ENCODE measurements at regions not wholly inside any gene's neighbourhood (a gene's known extent, or its start where the extent isn't known, plus 50 kb on each side); places are given as distances from the start of the nearest gene placed in this dataset.

DNA sequence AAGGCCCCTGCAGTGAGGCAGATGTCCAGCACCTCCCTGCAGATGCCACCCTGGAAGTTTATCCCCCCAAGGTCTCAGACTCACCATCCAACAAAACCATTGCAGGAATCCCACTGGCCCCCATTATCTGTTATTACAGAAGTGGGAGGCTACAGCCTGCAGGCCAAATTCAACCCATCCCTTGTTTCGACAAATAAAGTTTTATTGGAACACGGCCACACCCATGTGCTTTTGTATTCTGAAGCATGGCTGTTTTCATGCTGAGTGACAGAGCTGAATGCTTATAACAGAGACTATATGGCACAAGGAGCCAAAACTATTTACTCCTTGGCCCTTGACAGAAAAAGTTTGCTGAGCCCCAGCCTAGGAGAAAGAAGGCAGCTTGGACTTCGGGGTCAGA lies 428.8 kb downstream of the CDK5RAP2 start:
- no peaks in the 10 kb centered on the region for H3K9me3 Mint-ChIP-seq
- H3K4me1 Mint-ChIP-seq: no peaks in the 10 kb centered on the region

DNA sequence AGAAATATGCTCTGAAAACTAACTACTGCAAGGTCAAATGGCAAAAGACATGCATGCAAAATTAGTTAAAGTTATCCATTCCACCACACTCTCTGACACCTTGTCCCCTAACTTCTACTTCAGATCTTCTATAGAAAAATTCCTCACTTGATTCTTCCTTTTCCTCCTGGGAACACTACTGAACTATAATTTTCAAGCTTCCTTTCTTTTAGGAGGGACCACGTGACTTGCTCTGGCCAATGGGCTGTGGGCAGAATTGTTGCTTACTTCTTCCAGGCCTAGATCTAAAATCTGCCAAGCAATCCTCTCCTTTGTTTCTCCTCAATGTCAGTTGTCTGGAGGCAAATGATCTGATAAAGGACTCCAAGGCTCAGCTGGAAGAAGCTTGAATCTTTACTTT lies 441.0 kb downstream of the CDK5RAP2 start:
- Mint-ChIP-seq H3K4me1 (no peaks in the 10 kb centered on the region), H3K27me3 (no peaks in the 10 kb centered on the region), H3K27ac (no peak overlapping the region), H3K9me3 (no peaks in the 10 kb centered on the region), H3K4me3 (no peak overlapping the region), H3K36me3 (ENCODE audit: low read depth) (no peaks in the 10 kb centered on the region)
- DNase-seq (no peak), ATAC-seq (ENCODE audit: low read depth) (no peak)
- POLR2A ChIA-PET: no interaction called here
- CTCF ChIA-PET: no interaction called here
- intact Hi-C loops (cut with micrococcal nuclease): no loop called here
- TF ChIP-seq, protein P1, sequence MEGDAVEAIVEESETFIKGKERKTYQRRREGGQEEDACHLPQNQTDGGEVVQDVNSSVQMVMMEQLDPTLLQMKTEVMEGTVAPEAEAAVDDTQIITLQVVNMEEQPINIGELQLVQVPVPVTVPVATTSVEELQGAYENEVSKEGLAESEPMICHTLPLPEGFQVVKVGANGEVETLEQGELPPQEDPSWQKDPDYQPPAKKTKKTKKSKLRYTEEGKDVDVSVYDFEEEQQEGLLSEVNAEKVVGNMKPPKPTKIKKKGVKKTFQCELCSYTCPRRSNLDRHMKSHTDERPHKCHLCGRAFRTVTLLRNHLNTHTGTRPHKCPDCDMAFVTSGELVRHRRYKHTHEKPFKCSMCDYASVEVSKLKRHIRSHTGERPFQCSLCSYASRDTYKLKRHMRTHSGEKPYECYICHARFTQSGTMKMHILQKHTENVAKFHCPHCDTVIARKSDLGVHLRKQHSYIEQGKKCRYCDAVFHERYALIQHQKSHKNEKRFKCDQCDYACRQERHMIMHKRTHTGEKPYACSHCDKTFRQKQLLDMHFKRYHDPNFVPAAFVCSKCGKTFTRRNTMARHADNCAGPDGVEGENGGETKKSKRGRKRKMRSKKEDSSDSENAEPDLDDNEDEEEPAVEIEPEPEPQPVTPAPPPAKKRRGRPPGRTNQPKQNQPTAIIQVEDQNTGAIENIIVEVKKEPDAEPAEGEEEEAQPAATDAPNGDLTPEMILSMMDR (IDR thresholded peaks at IDR 0.05): no peak

More for the DNA sequence above, 428.8 kb downstream of the CDK5RAP2 start:
- no peak overlapping the region for H3K4me3 Mint-ChIP-seq
- POLR2A ChIA-PET: no interaction called here
- DNase-seq (no peak), ATAC-seq (ENCODE audit: low read depth) (no peak)
- CTCF ChIA-PET: no interaction called here
- intact Hi-C loops (cut with micrococcal nuclease): no loop called here
- H3K27ac Mint-ChIP-seq: no peak overlapping the region
- no peaks in the 10 kb centered on the region for H3K36me3 Mint-ChIP-seq (ENCODE audit: low read depth)
- TF ChIP-seq, protein P1 (IDR thresholded peaks at IDR 0.05): no peak
- peaks cover 2% of the 10 kb centered on the region for H3K27me3 Mint-ChIP-seq

DNA sequence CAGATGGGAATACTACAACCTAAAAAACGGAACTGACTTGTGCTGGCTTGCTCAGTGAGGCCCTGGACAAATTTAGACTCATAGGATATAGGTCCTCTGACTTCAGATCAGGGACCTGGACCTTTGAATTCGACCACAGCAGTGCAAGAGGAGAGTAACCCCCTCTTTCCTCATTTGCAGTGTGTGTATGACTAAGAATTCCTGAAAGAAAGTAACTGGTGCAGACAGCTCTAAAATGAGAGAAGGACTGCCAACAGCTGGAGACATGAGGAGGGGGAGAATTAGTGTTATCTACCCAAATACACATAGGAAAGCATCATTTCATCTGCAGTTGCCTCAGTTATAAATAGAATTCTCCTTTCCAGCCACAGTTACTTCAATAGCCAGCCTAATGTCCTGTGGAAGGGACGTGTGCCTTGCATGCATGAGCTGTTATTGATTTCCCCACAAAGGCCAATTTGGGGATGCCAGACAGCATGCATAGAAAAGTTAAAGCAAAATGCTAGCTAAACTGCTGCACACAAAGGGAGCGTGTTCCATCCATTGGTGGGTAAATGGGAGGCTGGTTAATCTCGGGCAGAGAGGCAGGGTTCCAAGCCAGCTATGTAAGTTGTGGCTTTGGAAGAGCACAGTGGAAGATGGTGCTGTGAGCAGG lies 442.7 kb downstream of the CDK5RAP2 start:
- POLR2A ChIA-PET: no interaction called here

DNA sequence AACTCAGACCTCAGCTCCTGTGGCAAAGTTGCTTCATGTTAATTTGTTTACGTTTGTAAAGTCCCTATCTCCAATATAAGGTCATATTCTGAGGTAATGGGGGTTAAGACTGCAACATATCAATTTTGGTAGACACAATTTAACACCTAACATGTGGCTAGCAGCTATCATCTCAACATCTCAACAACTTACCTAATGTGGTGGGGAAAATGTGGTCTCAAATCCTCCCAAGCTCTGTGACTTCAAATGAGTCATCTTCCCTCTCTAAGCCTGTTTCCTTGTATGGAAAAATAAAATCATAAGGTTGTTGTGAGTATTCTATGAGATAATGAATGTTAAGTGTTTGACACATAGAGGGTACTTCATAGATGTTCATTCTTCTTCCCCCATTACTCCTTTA lies 443.3 kb downstream of the CDK5RAP2 start:
- intact Hi-C loops (cut with micrococcal nuclease): no loop called here
- POLR2A ChIA-PET: no interaction called here

More for the DNA sequence above, 442.7 kb downstream of the CDK5RAP2 start:
- H3K36me3 Mint-ChIP-seq (ENCODE audit: low read depth): no peaks in the 10 kb centered on the region
- no peaks in the 10 kb centered on the region for H3K4me1 Mint-ChIP-seq
- TF ChIP-seq, protein P1 (IDR thresholded peaks at IDR 0.05): no peak
- CTCF ChIA-PET: no interaction called here
- H3K27ac Mint-ChIP-seq: no peak overlapping the region
- intact Hi-C loops (cut with micrococcal nuclease): no loop called here
- ATAC-seq (ENCODE audit: low read depth): no peak
- no peaks in the 10 kb centered on the region for H3K9me3 Mint-ChIP-seq
- no peak overlapping the region for H3K4me3 Mint-ChIP-seq
- no peaks in the 10 kb centered on the region for H3K27me3 Mint-ChIP-seq
- no peak for DNase-seq

DNA sequence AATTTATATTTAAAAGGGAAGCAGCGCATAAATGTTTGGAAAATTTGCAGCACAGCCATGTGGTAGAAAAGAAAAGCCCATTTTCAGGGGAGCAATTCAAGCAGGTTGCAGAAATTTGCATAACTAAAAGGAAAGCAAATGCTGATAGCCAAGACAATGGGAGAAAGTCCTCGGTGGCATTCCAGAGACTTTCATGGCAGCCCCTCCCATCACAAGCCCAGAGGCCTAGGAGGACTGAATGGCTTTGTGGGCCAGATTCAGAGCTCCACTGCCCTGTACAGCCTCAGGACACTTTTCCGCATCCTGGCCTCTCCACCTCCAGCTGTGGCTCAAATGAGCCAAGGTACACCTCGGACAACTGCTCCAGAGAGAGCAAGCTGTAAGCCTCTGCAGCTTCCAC lies 462.9 kb downstream of the CDK5RAP2 start:
- Mint-ChIP-seq H3K36me3 (ENCODE audit: low read depth) (no peaks in the 10 kb centered on the region), H3K27ac (no peak overlapping the region), H3K4me1 (no peaks in the 10 kb centered on the region), H3K27me3 (no peaks in the 10 kb centered on the region), H3K4me3 (no peak overlapping the region), H3K9me3 (peaks cover 4% of the 10 kb centered on the region)
- TF ChIP-seq, protein P1 (IDR thresholded peaks at IDR 0.05): no peak
- ChIA-PET CTCF (no interaction called here), POLR2A (no interaction called here)
- DNase-seq (no peak), ATAC-seq (ENCODE audit: low read depth) (no peak)
- intact Hi-C loops (cut with micrococcal nuclease): no loop called here

More for the DNA sequence above, 443.3 kb downstream of the CDK5RAP2 start:
- DNase-seq (no peak), ATAC-seq (ENCODE audit: low read depth) (no peak)
- H3K9me3 Mint-ChIP-seq: peaks cover 2% of the 10 kb centered on the region
- CTCF ChIA-PET: no interaction called here
- H3K27me3 Mint-ChIP-seq: no peaks in the 10 kb centered on the region
- H3K27ac Mint-ChIP-seq: no peak overlapping the region
- TF ChIP-seq, protein P1 (IDR thresholded peaks at IDR 0.05): no peak
- H3K36me3 Mint-ChIP-seq (ENCODE audit: low read depth): no peaks in the 10 kb centered on the region
- no peaks in the 10 kb centered on the region for H3K4me1 Mint-ChIP-seq
- no peak overlapping the region for H3K4me3 Mint-ChIP-seq

Data from activated B cell treated with CpG ODN at 0.5 μM for 24 hours (primary cell).